GM23338 (cell line): ENCODE measurements at regions not wholly inside any gene's neighbourhood (a gene's known extent, or its start where the extent isn't known, plus 50 kb on each side); places are given as distances from the start of the nearest gene placed in this dataset.

Experiments used
- ATAC-seq: fragments of 200-7000 bp; cut with Tn5 transposase; 3 replicates; pipeline ENCODE4 v1.9.1; 2020
- DNase-seq: peaks from one replicate; pipeline ENCODE4 v3.0.0-alpha.2; 2015; ENCODE audit warnings: low spot score
- H2AFZ ChIP-seq: fragments of 200-600 bp; sonication (generic); 2 replicates; pipeline ENCODE4 v1.8.0; 2016; ENCODE audit warnings: antibody characterized with exemption, mild to moderate bottlenecking, moderate library complexity
- H3F3A ChIP-seq: fragments of 200-600 bp; sonication (generic); replicated peaks from 2 replicates; pipeline ENCODE4 v1.8.0; 2017; ENCODE audit warnings: antibody characterized with exemption, mixed run types, low read depth
- H3K27ac ChIP-seq: fragments of 200-600 bp; sonication (generic); 2 replicates; pipeline ENCODE4 v1.6.1; 2016; ENCODE audit warnings: low read depth
- H3K27me3 ChIP-seq: fragments of 200-600 bp; sonication (generic); 2 replicates; pipeline ENCODE4 v1.8.0; 2016; ENCODE audit warnings: mild to moderate bottlenecking, mixed run types, moderate library complexity; ENCODE audit not compliant: insufficient read depth
- H3K36me3 ChIP-seq: fragments of 200-600 bp; sonication (generic); 2 replicates; pipeline ENCODE4 v1.8.0; 2016; ENCODE audit warnings: mild to moderate bottlenecking; ENCODE audit not compliant: insufficient read depth
- H3K4me1 ChIP-seq: fragments of 200-600 bp; sonication (generic); 2 replicates; pipeline ENCODE4 v1.8.0; 2016; ENCODE audit warnings: mild to moderate bottlenecking, moderate library complexity; ENCODE audit not compliant: insufficient read depth
- H3K4me2 ChIP-seq: fragments of 200-600 bp; sonication (generic); 2 replicates; pipeline ENCODE4 v1.7.1; 2017; ENCODE audit warnings: mixed run types
- H3K4me3 ChIP-seq: fragments of 200-600 bp; sonication (generic); 2 replicates; pipeline ENCODE4 v1.6.1; 2016; ENCODE audit warnings: mixed run types
- H3K79me2 ChIP-seq: fragments of 200-600 bp; sonication (generic); replicated peaks from 2 replicates; pipeline ENCODE4 v1.8.0; 2017; ENCODE audit warnings: mild to moderate bottlenecking; ENCODE audit not compliant: insufficient read depth
- H3K9me2 ChIP-seq: fragments of 200-600 bp; sonication (generic); 2 replicates; pipeline ENCODE4 v1.8.0; 2017; ENCODE audit not compliant: insufficient read depth
- H4K20me1 ChIP-seq: fragments of 200-600 bp; sonication (generic); replicated peaks from 2 replicates; pipeline ENCODE4 v1.8.0; 2017; ENCODE audit warnings: mild to moderate bottlenecking; ENCODE audit not compliant: insufficient read depth
- H3K27ac Mint-ChIP-seq: 2 replicates; pipeline ENCODE4 v1.8.0; 2020; ENCODE audit warnings: inconsistent platforms, mild to moderate bottlenecking, moderate library complexity, mixed read lengths
- H3K27me3 Mint-ChIP-seq: 3 replicates; pipeline ENCODE4 v1.8.0; 2022; ENCODE audit warnings: low read depth, mild to moderate bottlenecking, moderate library complexity, mixed read lengths, inconsistent platforms; ENCODE audit not compliant: insufficient read depth, poor library complexity
- H3K36me3 Mint-ChIP-seq: 3 replicates; pipeline ENCODE4 v1.8.0; 2021; ENCODE audit warnings: low read depth, mild to moderate bottlenecking, inconsistent platforms, moderate library complexity, mixed read lengths
- H3K4me1 Mint-ChIP-seq: 3 replicates; pipeline ENCODE4 v1.8.0; 2020; ENCODE audit warnings: mild to moderate bottlenecking, inconsistent platforms, mixed read lengths
- H3K4me3 Mint-ChIP-seq: 3 replicates; pipeline ENCODE4 v1.8.0; 2021; ENCODE audit warnings: moderate library complexity, mild to moderate bottlenecking, inconsistent platforms, mixed read lengths
- H3K9me3 Mint-ChIP-seq: 3 replicates; pipeline ENCODE4 v1.8.0; 2020; ENCODE audit warnings: moderate library complexity, mild to moderate bottlenecking, inconsistent platforms, mixed read lengths
- CTCF ChIP-seq, 2 experiments: fragments of 200-600 bp in 1 of 2; sonication (generic) in 1 of 2; conservative IDR thresholded peaks; 2 replicates each; pipeline versions ENCODE4 v1.5.1 to v1.6.1; 2016 to 2017; ENCODE audit warnings: antibody characterized with exemption in 2 of 2, low read depth in 2 of 2, mild to moderate bottlenecking in 2 of 2, moderate library complexity in 1 of 2
- EZH2phosphoT487 ChIP-seq: fragments of 200-600 bp; sonication (generic); IDR thresholded peaks from one replicate; pipeline ENCODE4 v1.8.1; 2018; ENCODE audit warnings: antibody characterized with exemption; ENCODE audit not compliant: unreplicated experiment
- STAT1 ChIP-seq: IDR thresholded peaks from one replicate; pipeline ENCODE4 v1.6.1; 2016; ENCODE audit warnings: antibody characterized with exemption; ENCODE audit not compliant: unreplicated experiment
- ZNF114 ChIP-seq: fragments of 250-450 bp; sonication (Bioruptor Pico); IDR thresholded peaks from 2 replicates; pipeline ENCODE4 v1.5.0; 2020; ENCODE audit warnings: mild to moderate bottlenecking, moderate library complexity
- ZNF331 ChIP-seq: fragments of 250-450 bp; sonication (Bioruptor Pico); IDR thresholded peaks from 2 replicates; pipeline ENCODE4 v1.5.0; 2020; ENCODE audit warnings: low read depth, mild to moderate bottlenecking, moderate library complexity
- TF ChIP-seq, protein P1 (sequence below): IDR thresholded peaks from 2 replicates; pipeline ENCODE4 v1.6.1; 2016; ENCODE audit warnings: antibody characterized with exemption
- TF ChIP-seq, protein P2 (sequence below): IDR thresholded peaks from one replicate; pipeline ENCODE4 v1.6.1; 2018; ENCODE audit warnings: antibody characterized with exemption; ENCODE audit not compliant: unreplicated experiment
- TF ChIP-seq, protein P3 (sequence below): fragments of 250-450 bp; sonication (Bioruptor Pico); IDR thresholded peaks from 2 replicates; pipeline ENCODE4 v1.5.0; 2020; ENCODE audit warnings: mild to moderate bottlenecking, moderate library complexity

DNA sequence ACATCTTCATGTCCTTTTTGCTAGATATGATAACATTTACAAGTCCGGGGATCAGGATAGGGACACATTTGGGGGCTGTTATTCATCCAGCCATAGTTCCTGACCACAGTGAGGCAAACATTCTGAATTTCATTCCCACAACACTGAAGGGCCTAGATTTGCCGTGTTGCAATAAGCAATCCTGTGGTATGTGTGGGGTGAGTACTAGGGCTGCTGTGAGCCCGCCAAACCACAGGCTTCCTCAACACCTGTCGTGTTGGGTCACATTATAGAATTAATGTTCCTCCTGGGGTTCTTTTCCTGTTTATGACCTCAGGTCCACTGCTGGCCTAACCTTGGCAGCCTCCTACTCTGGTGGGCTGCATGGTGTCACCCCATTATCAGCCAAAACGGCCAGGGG is 119.2 kb downstream of the TBC1D30 start:
- no peak for ATAC-seq
- Histone ChIP-seq H2AFZ (no peak overlapping the region), H3K79me2 (no peaks in the 10 kb centered on the region), H3K4me2 (no peak overlapping the region), H3K9me2 (peaks cover 4% of the 10 kb centered on the region; the same call in 1 of the 2 replicates), H3K4me3 (no peak overlapping the region), H3K27me3 (no peaks in the 10 kb centered on the region), H3K4me1 (no peaks in the 10 kb centered on the region), H4K20me1 (no peaks in the 10 kb centered on the region), H3K27ac (no peak overlapping the region), H3K36me3 (no peaks in the 10 kb centered on the region), H3F3A (no peaks in the 10 kb centered on the region)
- no peaks in the 10 kb centered on the region; the same call in 2 of the 3 replicates for H3K4me1 Mint-ChIP-seq
- no peaks in the 10 kb centered on the region for H3K9me3 Mint-ChIP-seq
- peaks cover 3% of the 10 kb centered on the region for H3K27me3 Mint-ChIP-seq
- H3K4me3 Mint-ChIP-seq = no peak overlapping the region
- H3K36me3 Mint-ChIP-seq = no peaks in the 10 kb centered on the region
- TF ChIP-seq, protein P1, sequence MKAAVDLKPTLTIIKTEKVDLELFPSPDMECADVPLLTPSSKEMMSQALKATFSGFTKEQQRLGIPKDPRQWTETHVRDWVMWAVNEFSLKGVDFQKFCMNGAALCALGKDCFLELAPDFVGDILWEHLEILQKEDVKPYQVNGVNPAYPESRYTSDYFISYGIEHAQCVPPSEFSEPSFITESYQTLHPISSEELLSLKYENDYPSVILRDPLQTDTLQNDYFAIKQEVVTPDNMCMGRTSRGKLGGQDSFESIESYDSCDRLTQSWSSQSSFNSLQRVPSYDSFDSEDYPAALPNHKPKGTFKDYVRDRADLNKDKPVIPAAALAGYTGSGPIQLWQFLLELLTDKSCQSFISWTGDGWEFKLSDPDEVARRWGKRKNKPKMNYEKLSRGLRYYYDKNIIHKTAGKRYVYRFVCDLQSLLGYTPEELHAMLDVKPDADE = no peak
- TF ChIP-seq, protein P2, sequence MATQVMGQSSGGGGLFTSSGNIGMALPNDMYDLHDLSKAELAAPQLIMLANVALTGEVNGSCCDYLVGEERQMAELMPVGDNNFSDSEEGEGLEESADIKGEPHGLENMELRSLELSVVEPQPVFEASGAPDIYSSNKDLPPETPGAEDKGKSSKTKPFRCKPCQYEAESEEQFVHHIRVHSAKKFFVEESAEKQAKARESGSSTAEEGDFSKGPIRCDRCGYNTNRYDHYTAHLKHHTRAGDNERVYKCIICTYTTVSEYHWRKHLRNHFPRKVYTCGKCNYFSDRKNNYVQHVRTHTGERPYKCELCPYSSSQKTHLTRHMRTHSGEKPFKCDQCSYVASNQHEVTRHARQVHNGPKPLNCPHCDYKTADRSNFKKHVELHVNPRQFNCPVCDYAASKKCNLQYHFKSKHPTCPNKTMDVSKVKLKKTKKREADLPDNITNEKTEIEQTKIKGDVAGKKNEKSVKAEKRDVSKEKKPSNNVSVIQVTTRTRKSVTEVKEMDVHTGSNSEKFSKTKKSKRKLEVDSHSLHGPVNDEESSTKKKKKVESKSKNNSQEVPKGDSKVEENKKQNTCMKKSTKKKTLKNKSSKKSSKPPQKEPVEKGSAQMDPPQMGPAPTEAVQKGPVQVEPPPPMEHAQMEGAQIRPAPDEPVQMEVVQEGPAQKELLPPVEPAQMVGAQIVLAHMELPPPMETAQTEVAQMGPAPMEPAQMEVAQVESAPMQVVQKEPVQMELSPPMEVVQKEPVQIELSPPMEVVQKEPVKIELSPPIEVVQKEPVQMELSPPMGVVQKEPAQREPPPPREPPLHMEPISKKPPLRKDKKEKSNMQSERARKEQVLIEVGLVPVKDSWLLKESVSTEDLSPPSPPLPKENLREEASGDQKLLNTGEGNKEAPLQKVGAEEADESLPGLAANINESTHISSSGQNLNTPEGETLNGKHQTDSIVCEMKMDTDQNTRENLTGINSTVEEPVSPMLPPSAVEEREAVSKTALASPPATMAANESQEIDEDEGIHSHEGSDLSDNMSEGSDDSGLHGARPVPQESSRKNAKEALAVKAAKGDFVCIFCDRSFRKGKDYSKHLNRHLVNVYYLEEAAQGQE = no peak
- no peak for TF ChIP-seq ZNF331 (CRISPR knock-in tag)
- TF ChIP-seq EZH2phosphoT487 = no peak
- TF ChIP-seq, protein P3, sequence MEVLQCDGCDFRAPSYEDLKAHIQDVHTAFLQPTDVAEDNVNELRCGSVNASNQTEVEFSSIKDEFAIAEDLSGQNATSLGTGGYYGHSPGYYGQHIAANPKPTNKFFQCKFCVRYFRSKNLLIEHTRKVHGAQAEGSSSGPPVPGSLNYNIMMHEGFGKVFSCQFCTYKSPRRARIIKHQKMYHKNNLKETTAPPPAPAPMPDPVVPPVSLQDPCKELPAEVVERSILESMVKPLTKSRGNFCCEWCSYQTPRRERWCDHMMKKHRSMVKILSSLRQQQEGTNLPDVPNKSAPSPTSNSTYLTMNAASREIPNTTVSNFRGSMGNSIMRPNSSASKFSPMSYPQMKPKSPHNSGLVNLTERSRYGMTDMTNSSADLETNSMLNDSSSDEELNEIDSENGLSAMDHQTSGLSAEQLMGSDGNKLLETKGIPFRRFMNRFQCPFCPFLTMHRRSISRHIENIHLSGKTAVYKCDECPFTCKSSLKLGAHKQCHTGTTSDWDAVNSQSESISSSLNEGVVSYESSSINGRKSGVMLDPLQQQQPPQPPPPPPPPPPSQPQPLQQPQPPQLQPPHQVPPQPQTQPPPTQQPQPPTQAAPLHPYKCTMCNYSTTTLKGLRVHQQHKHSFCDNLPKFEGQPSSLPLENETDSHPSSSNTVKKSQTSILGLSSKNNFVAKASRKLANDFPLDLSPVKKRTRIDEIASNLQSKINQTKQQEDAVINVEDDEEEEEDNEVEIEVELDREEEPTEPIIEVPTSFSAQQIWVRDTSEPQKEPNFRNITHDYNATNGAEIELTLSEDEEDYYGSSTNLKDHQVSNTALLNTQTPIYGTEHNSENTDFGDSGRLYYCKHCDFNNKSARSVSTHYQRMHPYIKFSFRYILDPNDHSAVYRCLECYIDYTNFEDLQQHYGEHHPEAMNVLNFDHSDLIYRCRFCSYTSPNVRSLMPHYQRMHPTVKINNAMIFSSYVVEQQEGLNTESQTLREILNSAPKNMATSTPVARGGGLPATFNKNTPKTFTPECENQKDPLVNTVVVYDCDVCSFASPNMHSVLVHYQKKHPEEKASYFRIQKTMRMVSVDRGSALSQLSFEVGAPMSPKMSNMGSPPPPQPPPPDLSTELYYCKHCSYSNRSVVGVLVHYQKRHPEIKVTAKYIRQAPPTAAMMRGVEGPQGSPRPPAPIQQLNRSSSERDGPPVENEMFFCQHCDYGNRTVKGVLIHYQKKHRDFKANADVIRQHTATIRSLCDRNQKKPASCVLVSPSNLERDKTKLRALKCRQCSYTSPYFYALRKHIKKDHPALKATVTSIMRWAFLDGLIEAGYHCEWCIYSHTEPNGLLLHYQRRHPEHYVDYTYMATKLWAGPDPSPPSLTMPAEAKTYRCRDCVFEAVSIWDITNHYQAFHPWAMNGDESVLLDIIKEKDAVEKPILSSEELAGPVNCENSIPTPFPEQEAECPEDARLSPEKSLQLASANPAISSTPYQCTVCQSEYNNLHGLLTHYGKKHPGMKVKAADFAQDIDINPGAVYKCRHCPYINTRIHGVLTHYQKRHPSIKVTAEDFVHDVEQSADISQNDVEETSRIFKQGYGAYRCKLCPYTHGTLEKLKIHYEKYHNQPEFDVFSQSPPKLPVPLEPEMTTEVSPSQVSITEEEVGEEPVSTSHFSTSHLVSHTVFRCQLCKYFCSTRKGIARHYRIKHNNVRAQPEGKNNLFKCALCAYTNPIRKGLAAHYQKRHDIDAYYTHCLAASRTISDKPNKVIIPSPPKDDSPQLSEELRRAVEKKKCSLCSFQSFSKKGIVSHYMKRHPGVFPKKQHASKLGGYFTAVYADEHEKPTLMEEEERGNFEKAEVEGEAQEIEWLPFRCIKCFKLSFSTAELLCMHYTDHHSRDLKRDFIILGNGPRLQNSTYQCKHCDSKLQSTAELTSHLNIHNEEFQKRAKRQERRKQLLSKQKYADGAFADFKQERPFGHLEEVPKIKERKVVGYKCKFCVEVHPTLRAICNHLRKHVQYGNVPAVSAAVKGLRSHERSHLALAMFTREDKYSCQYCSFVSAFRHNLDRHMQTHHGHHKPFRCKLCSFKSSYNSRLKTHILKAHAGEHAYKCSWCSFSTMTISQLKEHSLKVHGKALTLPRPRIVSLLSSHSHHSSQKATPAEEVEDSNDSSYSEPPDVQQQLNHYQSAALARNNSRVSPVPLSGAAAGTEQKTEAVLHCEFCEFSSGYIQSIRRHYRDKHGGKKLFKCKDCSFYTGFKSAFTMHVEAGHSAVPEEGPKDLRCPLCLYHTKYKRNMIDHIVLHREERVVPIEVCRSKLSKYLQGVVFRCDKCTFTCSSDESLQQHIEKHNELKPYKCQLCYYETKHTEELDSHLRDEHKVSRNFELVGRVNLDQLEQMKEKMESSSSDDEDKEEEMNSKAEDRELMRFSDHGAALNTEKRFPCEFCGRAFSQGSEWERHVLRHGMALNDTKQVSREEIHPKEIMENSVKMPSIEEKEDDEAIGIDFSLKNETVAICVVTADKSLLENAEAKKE = no peak
- no peak for TF ChIP-seq CTCF (conservative IDR thresholded peaks at IDR 0.05; ENCODE audit: low read depth in 2 of 2)
- no peak for TF ChIP-seq STAT1
- TF ChIP-seq ZNF114 (CRISPR knock-in tag) = no peak
- no peak overlapping the region for H3K27ac Mint-ChIP-seq
- no peak for DNase-seq
